Right lobe of liver (tissue), 4 donors: ENCODE measurements at regions not wholly inside any gene's neighbourhood (a gene's known extent, or its start where the extent isn't known, plus 50 kb on each side); places are given as distances from the start of the nearest gene placed in this dataset.

Experiments
- POLR2A ChIP-seq: fragments of 450-650 bp; IDR thresholded peaks from one replicate; pipeline ENCODE4 v1.6.1; 2017; ENCODE audit warnings: antibody characterized with exemption, mild to moderate bottlenecking
- TF ChIP-seq, protein P1 (sequence below), 4 donors: fragments of 200-600 bp in 3 of 4; fragments of 450-650 bp in 1 of 4; IDR thresholded peaks; one replicate each; pipeline versions ENCODE4 v1.5.1 to v1.8.0; 2016 to 2022; ENCODE audit warnings: antibody characterized with exemption in 4 of 4, mild to moderate bottlenecking in 2 of 4
- donor health status: DM: no; HTN: no; CAD: no.
- donor health status: DM: no; HTN: no; CAD: no.
- donor health status: DM: no; HTN: yes; CAD: no.

DNA sequence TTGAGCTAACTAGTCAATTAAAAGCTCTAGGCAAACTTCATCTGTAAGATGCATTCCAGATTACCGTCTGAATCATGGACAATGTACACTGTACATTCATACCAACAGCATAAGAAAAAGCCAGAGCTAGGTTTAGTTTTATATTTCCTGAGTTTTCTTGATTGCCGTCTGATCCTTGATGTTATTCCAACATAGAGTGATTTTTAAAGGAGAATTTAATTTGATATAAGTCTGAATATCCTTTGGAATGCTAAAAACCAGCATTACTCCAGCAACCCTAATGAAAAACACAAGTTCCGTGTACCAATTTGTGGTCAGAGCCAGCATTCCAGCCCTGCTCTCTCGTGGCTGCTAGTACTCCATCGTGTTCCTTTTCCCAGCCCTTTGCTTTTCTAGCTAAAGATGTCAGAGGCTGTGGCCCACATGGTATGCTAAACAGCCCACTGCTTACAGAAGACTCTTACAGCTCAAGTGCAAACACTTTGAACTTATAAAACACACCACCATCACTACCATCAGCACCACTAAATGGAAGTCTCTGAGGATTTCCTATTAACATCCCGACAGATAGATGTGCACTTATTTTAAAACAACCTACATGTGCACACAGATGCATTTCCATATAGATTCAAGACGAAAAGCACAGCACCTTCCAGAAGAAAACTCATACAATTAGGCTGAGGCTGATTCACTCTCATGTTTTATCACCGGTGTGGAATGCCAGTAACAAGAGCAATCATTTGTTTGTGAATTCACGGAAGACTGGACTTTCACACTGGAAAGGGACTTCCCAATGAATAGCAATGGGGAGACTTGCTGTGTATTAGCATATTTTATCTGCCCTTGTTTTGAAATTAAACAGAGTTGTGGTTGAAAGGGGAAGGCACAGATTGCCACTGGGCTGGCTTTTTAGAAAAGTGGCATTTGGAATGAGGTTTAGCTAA is 246.9 kb upstream of the GAS1 start:
- TF ChIP-seq, protein P1, sequence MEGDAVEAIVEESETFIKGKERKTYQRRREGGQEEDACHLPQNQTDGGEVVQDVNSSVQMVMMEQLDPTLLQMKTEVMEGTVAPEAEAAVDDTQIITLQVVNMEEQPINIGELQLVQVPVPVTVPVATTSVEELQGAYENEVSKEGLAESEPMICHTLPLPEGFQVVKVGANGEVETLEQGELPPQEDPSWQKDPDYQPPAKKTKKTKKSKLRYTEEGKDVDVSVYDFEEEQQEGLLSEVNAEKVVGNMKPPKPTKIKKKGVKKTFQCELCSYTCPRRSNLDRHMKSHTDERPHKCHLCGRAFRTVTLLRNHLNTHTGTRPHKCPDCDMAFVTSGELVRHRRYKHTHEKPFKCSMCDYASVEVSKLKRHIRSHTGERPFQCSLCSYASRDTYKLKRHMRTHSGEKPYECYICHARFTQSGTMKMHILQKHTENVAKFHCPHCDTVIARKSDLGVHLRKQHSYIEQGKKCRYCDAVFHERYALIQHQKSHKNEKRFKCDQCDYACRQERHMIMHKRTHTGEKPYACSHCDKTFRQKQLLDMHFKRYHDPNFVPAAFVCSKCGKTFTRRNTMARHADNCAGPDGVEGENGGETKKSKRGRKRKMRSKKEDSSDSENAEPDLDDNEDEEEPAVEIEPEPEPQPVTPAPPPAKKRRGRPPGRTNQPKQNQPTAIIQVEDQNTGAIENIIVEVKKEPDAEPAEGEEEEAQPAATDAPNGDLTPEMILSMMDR (IDR thresholded peaks at IDR 0.05), result no peak
- TF ChIP-seq POLR2A, result no peak
